ENCODE measurements at regions not wholly inside any gene's neighbourhood (a gene's known extent, or its start where the extent isn't known, plus 50 kb on each side); places are given as distances from the start of the nearest gene placed in this dataset.

DNA sequence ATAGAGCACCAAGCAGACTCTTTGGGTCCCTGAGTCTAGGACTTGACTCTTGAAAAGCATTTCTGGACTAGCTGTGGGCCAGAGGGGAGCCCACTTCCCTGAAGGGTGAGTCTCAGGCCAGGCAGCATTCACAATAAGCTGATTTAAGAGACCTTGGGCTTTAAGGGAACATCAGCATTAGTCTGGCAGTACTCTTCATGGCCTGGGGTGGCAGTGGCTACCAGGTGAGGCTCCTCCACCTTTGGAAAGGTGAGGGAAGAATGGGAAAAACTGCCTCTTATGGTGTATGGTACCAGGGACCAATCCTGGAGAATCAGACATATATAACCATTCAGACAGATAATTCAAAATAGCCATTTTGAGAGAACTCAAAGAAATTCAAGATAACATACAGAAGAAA is 599.9 kb upstream of the POU3F3 start:
- TF ChIP-seq, protein P1, sequence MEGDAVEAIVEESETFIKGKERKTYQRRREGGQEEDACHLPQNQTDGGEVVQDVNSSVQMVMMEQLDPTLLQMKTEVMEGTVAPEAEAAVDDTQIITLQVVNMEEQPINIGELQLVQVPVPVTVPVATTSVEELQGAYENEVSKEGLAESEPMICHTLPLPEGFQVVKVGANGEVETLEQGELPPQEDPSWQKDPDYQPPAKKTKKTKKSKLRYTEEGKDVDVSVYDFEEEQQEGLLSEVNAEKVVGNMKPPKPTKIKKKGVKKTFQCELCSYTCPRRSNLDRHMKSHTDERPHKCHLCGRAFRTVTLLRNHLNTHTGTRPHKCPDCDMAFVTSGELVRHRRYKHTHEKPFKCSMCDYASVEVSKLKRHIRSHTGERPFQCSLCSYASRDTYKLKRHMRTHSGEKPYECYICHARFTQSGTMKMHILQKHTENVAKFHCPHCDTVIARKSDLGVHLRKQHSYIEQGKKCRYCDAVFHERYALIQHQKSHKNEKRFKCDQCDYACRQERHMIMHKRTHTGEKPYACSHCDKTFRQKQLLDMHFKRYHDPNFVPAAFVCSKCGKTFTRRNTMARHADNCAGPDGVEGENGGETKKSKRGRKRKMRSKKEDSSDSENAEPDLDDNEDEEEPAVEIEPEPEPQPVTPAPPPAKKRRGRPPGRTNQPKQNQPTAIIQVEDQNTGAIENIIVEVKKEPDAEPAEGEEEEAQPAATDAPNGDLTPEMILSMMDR (IDR thresholded peaks at IDR 0.05): no peak
- TF ChIP-seq, protein P2, sequence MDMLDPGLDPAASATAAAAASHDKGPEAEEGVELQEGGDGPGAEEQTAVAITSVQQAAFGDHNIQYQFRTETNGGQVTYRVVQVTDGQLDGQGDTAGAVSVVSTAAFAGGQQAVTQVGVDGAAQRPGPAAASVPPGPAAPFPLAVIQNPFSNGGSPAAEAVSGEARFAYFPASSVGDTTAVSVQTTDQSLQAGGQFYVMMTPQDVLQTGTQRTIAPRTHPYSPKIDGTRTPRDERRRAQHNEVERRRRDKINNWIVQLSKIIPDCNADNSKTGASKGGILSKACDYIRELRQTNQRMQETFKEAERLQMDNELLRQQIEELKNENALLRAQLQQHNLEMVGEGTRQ (IDR thresholded peaks at IDR 0.05; ENCODE audit: borderline replicate concordance, low read depth, low read length): no peak
- no peak for TF ChIP-seq RXRA (IDR thresholded peaks at IDR 0.05; ENCODE audit: borderline replicate concordance, low read depth)
- no peak for TF ChIP-seq YY1 (IDR thresholded peaks at IDR 0.05; ENCODE audit: low read depth)
- no peak for TF ChIP-seq POLR2AphosphoS5 (IDR thresholded peaks at IDR 0.05; ENCODE audit: low read depth, low read length)
- no peak for TF ChIP-seq FOXM1 (IDR thresholded peaks at IDR 0.05; ENCODE audit: low read depth)
- no peak for TF ChIP-seq MEF2A (IDR thresholded peaks at IDR 0.05; ENCODE audit: borderline replicate concordance, low read depth)
- TF ChIP-seq, protein P3, sequence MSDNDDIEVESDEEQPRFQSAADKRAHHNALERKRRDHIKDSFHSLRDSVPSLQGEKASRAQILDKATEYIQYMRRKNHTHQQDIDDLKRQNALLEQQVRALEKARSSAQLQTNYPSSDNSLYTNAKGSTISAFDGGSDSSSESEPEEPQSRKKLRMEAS (IDR thresholded peaks at IDR 0.05; ENCODE audit: low read depth): no peak
- TF ChIP-seq TCF12 (IDR thresholded peaks at IDR 0.05): no peak
- no peak for TF ChIP-seq SMC3 (IDR thresholded peaks at IDR 0.05; ENCODE audit: low read depth, low read length)
- TF ChIP-seq, protein P4, sequence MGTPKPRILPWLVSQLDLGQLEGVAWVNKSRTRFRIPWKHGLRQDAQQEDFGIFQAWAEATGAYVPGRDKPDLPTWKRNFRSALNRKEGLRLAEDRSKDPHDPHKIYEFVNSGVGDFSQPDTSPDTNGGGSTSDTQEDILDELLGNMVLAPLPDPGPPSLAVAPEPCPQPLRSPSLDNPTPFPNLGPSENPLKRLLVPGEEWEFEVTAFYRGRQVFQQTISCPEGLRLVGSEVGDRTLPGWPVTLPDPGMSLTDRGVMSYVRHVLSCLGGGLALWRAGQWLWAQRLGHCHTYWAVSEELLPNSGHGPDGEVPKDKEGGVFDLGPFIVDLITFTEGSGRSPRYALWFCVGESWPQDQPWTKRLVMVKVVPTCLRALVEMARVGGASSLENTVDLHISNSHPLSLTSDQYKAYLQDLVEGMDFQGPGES (IDR thresholded peaks at IDR 0.05; ENCODE audit: low read depth, low read length): no peak
- no peak for TF ChIP-seq GABPA (IDR thresholded peaks at IDR 0.05; ENCODE audit: low read depth)
